ENCODE measurements at regions not wholly inside any gene's neighbourhood (a gene's known extent, or its start where the extent isn't known, plus 50 kb on each side); places are given as distances from the start of the nearest gene placed in this dataset.
"Not testable (repeated sequence)": the region's sequence is repeated elsewhere in the genome, so short reads cannot be mapped to it uniquely, and the experiment has no call there.

DNA sequence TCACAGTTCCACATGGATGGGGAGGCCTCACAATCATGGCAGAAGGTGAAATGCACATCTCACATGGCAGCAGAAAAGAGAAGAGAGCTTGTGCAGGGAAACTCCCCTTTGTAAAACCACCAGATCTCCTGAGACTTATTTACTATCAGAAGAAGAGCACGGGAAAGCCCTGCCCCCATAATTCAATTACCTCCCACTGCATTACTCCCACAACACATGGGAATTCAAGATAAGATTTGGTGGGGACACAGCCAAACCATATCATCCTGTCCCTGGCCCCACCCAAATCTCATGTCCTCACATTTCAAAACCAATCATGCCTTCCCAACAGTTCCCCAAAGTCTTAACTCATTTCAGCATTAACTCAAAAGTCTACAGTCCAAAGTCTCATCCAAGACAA, 90.3 kb upstream of the SLC7A11 start:
- H3K4me3 Mint-ChIP-seq; H3K27ac Mint-ChIP-seq; H3K4me1 Mint-ChIP-seq (ENCODE audit: low read depth); CTCF ChIA-PET; DNase-seq; H3K36me3 Mint-ChIP-seq (ENCODE audit: low read depth); ATAC-seq; POLR2A ChIA-PET; H3K27me3 Mint-ChIP-seq (ENCODE audit: low read depth); H3K9me3 Mint-ChIP-seq (ENCODE audit: insufficient read depth): not testable (repeated sequence)

DNA sequence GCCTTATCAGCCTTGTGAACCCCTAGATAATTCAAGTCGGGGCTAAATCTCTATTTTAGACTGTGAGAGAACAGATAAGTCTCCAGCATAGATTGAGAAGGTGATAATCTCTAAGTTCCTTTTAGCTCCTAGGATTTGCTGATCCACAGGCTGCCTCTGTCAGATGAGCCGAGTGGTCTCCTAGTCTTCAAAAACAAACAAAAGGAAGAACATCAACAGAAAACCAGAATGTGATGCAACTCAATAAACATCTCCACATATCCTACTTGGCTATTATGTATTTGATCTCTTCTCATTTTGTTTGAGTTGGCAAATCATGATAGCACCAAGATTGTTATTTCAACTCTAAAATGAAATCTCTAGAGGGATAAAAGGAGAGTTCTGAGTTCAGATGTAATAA, 88.4 kb upstream of the SLC7A11 start:
- Mint-ChIP-seq H3K27me3 (ENCODE audit: low read depth) (peaks cover 6% of the 10 kb centered on the region), H3K9me3 (ENCODE audit: insufficient read depth) (no peaks in the 10 kb centered on the region), H3K36me3 (ENCODE audit: low read depth) (no peaks in the 10 kb centered on the region), H3K4me1 (ENCODE audit: low read depth) (peaks cover 10% of the 10 kb centered on the region), H3K4me3 (no peak overlapping the region), H3K27ac (no peak overlapping the region)
- ChIA-PET POLR2A (no interaction called here), CTCF (no interaction called here)
- no peak for ATAC-seq
- DNase-seq = no peak

DNA sequence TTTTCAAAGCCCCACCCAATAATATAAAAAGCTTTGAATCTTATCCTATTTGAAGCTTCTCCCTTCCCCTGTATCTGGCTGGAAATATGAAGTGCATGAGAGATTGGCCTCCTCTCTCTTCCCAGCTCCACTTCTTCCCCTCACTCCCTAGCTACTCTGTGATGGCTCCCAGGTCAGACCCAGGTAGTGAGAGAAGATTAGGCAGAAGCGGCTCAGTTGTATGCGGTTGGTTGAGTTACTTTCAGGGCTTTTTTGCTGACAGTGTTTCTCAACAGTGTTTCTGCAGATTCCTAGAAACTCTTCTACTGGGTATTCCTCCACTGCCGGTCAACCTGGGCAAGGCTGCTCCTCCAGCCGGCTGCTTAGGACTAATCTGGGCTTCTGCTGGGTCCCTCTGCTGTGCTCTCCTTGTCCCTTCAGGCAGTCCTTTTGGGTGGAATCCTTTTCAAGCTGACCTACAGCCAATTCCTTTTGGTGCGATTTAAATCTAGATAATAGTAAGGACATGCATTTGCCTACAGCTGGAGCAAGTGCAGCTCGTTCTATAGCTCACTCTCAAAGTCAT, 87.4 kb upstream of the SLC7A11 start:
- H3K27ac Mint-ChIP-seq = no peak overlapping the region
- ChIA-PET POLR2A (no interaction called here), CTCF (no interaction called here)
- no peaks in the 10 kb centered on the region for H3K36me3 Mint-ChIP-seq (ENCODE audit: low read depth)
- ATAC-seq (no peak), DNase-seq (no peak)
- no peak overlapping the region for H3K4me3 Mint-ChIP-seq
- peaks cover 4% of the 10 kb centered on the region for H3K27me3 Mint-ChIP-seq (ENCODE audit: low read depth)
- peaks cover 10% of the 10 kb centered on the region for H3K4me1 Mint-ChIP-seq (ENCODE audit: low read depth)
- no peaks in the 10 kb centered on the region for H3K9me3 Mint-ChIP-seq (ENCODE audit: insufficient read depth)

DNA sequence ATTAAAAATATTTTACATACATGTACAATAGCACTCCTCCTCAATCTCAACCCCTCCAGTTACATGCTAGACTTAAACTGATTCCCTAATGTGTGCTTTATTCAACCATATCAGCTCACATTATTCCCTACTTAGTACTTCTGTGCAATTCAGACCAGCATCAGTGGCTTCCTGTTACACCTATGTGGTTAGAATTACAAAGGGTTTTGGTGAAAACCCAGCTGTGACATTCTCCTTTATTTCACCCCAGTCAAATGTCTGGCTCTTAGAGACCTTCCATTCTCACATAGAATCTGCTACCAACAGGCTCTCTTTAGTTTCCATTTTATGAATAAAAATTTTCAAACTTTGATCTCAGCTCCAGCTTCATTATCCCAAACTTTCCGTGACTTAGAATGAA, 85.2 kb upstream of the SLC7A11 start:
- H3K4me1 Mint-ChIP-seq (ENCODE audit: low read depth) = peaks cover 10% of the 10 kb centered on the region
- peaks cover 4% of the 10 kb centered on the region for H3K27me3 Mint-ChIP-seq (ENCODE audit: low read depth)
- ChIA-PET POLR2A (no interaction called here), CTCF (no interaction called here)
- ATAC-seq (no peak), DNase-seq (no peak)
- no peak overlapping the region for H3K4me3 Mint-ChIP-seq
- no peaks in the 10 kb centered on the region for H3K9me3 Mint-ChIP-seq (ENCODE audit: insufficient read depth)
- H3K27ac Mint-ChIP-seq = no peak overlapping the region
- no peaks in the 10 kb centered on the region for H3K36me3 Mint-ChIP-seq (ENCODE audit: low read depth)

DNA sequence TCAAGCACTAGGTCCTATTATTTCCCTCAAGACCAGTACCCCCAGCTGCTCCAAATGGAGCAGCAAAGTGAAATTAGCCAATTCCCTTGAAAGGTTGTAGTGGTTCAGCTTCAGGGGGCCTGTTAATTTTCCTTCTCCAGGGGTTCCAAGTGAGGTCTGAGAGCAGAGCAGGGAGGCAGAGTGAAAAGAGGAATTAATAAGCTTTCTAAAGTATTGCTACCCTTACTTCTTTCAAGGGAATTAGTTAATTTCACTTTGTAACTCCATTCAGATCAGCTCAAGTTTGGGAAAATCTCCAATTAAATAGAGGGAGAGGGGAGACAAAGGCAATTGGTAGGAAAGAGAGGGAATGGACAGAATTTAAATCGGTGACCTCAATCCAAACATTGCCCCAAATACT, 78.7 kb upstream of the SLC7A11 start:
- H3K27ac Mint-ChIP-seq = no peak overlapping the region
- H3K4me3 Mint-ChIP-seq = no peak overlapping the region
- peaks cover 4% of the 10 kb centered on the region for H3K27me3 Mint-ChIP-seq (ENCODE audit: low read depth)
- ChIA-PET POLR2A (no interaction called here), CTCF (no interaction called here)
- H3K36me3 Mint-ChIP-seq (ENCODE audit: low read depth) = no peaks in the 10 kb centered on the region
- no peaks in the 10 kb centered on the region for H3K4me1 Mint-ChIP-seq (ENCODE audit: low read depth)
- DNase-seq (no peak), ATAC-seq (no peak)
- no peaks in the 10 kb centered on the region for H3K9me3 Mint-ChIP-seq (ENCODE audit: insufficient read depth)

DNA sequence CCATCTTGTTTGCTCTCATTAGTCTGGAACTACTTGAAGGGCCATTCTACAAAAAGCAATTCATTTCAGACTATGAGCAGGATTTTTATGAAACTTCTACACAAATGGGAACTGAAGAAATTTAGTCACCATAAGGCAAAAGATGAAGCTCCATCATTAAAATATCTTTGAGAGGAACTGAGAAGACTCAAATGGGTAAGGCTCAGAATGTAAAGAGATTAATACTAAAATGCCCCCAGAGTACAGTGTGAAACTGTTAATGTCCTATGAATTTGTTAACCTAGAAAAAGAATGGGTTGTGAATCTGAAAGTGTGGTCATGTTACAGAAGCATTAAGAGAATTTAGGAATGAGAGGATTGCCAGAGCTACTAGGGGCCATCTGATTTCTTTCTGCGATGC, 77.9 kb upstream of the SLC7A11 start:
- DNase-seq (no peak), ATAC-seq (no peak)
- CTCF ChIA-PET = no interaction called here
- Mint-ChIP-seq H3K36me3 (ENCODE audit: low read depth) (no peaks in the 10 kb centered on the region), H3K4me1 (ENCODE audit: low read depth) (no peaks in the 10 kb centered on the region), H3K27me3 (ENCODE audit: low read depth) (peaks cover 3% of the 10 kb centered on the region), H3K4me3 (no peak overlapping the region), H3K27ac (no peak overlapping the region), H3K9me3 (ENCODE audit: insufficient read depth) (no peaks in the 10 kb centered on the region)
- POLR2A ChIA-PET = no interaction called here

DNA sequence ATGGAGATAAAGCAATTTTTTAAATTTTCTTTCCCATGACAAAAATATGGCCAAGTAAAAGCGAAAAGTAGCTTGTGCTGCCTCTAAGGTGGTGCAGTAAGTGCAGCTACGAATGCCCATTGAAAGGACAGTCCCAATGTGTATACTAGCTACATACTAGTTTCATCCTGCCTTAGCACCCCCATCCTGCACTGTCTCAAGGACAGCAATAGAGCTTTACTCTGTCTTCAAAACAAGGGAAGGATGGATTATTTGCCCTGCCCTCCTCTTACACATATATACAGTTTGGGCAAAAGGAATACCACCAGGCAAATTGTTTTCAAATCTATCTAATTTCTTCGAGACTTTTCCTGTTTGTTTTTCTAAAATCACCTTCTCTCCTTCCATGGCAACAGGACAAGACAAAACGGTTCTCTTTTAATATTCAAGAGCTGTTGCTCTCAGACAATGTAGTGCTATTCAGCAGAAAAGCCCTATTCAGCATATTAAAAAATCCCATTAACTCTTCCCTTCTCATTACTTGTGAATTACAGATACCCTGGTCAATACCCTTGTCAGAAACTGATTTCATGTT, 75.1 kb upstream of the SLC7A11 start:
- CTCF ChIA-PET = no interaction called here
- Mint-ChIP-seq H3K36me3 (ENCODE audit: low read depth) (no peaks in the 10 kb centered on the region), H3K9me3 (ENCODE audit: insufficient read depth) (no peaks in the 10 kb centered on the region), H3K4me3 (no peak overlapping the region), H3K4me1 (ENCODE audit: low read depth) (no peaks in the 10 kb centered on the region), H3K27ac (no peak overlapping the region), H3K27me3 (ENCODE audit: low read depth) (peaks cover 2% of the 10 kb centered on the region)
- no peak for DNase-seq
- POLR2A ChIA-PET = interaction anchor here (0.6 kb wide), 1 partner anchor 32 kb away, joined by 4 read pairs; no protein-coding TSS in a partner anchor
- ATAC-seq = no peak

DNA sequence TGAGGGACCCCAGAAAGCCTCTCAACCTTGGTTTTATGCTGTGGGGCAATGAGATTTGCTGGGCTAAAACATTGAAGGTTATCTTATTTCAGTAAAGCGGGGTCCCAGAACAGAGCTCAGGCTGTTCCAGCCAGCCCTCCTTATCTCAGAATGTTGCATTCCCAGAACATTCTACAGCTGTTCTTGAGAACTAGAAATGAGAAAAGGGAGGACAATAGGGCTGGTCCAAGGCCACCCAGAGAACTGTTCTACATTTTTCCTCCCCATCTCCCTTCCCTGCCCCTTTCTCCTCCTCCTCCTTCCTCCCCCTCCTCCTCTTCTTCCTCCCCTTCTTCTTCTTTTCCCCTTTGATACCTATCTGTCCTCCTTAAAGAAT, 70.4 kb upstream of the SLC7A11 start:
- Mint-ChIP-seq H3K4me1 (ENCODE audit: low read depth) (no peaks in the 10 kb centered on the region), H3K27me3 (ENCODE audit: low read depth) (peaks cover 2% of the 10 kb centered on the region), H3K27ac (no peak overlapping the region), H3K9me3 (ENCODE audit: insufficient read depth) (no peaks in the 10 kb centered on the region), H3K4me3 (no peak overlapping the region), H3K36me3 (ENCODE audit: low read depth) (no peaks in the 10 kb centered on the region)
- ChIA-PET CTCF (no interaction called here), POLR2A (no interaction called here)
- ATAC-seq = no peak
- no peak for DNase-seq

DNA sequence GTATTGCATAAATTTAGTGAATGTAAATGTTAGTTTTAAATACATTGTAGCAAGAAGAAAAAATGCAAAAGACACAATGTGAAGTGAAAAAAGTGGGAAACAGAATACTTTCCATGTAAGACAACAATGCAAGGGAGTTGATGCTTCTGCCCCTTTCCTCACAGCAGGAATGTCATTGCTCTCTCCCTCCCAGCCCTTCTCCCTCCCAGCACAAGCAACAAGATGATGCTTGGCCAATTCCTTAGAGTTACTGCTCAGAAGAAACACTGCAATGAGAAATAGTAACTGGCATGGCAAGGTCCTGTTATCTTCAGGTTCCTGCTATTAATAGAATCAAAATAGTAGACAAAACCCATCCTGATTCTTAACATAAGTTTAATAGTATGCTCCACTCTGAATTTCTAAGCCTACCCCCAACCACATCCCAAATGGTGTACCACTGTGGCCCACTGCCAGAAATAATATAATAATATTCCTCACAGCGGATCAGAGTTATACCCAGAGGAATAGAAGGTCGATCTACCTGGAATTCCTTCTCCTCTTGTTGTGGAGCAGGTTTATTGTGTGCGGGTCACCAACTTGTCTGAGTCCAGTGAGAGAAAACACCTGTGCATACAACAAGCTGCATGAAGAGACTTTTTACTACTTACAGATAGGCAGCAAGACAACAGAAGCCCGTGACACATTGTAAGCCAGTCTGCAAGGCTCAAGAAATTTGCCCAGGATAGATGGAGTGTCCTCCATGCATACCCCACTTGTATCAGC, 69.8 kb upstream of the SLC7A11 start:
- no peak for DNase-seq
- ChIA-PET POLR2A (no interaction called here), CTCF (no interaction called here)
- H3K36me3 Mint-ChIP-seq (ENCODE audit: low read depth) = no peaks in the 10 kb centered on the region
- H3K27me3 Mint-ChIP-seq (ENCODE audit: low read depth) = peaks cover 2% of the 10 kb centered on the region
- no peaks in the 10 kb centered on the region for H3K4me1 Mint-ChIP-seq (ENCODE audit: low read depth)
- no peak for ATAC-seq
- no peak overlapping the region for H3K4me3 Mint-ChIP-seq
- no peak overlapping the region for H3K27ac Mint-ChIP-seq
- no peaks in the 10 kb centered on the region for H3K9me3 Mint-ChIP-seq (ENCODE audit: insufficient read depth)

DNA sequence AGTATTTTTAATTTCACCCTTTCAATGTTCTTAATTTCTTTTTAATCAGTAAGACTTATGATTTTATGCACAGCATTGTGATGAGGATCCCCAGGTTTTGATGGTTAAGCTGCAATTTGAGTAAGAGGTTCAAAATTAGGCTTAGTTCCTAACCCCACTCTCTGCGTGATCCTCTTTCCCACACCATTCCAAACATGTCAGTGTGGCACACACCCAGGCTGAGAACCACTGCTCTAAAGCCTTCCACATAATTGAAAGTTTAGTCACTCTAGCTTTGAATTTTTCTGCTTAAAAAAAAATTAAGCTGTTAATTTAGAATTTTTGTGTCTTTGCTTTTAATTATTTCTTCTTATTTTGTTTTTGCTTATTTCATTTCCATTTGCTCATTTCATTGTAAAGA, 68.8 kb upstream of the SLC7A11 start:
- no peak for ATAC-seq
- H3K27ac Mint-ChIP-seq = no peak overlapping the region
- no peaks in the 10 kb centered on the region for H3K36me3 Mint-ChIP-seq (ENCODE audit: low read depth)
- H3K4me1 Mint-ChIP-seq (ENCODE audit: low read depth) = no peaks in the 10 kb centered on the region
- ChIA-PET CTCF (no interaction called here), POLR2A (no interaction called here)
- DNase-seq = no peak
- H3K4me3 Mint-ChIP-seq = no peak overlapping the region
- H3K27me3 Mint-ChIP-seq (ENCODE audit: low read depth) = peaks cover 2% of the 10 kb centered on the region
- no peaks in the 10 kb centered on the region for H3K9me3 Mint-ChIP-seq (ENCODE audit: insufficient read depth)

DNA sequence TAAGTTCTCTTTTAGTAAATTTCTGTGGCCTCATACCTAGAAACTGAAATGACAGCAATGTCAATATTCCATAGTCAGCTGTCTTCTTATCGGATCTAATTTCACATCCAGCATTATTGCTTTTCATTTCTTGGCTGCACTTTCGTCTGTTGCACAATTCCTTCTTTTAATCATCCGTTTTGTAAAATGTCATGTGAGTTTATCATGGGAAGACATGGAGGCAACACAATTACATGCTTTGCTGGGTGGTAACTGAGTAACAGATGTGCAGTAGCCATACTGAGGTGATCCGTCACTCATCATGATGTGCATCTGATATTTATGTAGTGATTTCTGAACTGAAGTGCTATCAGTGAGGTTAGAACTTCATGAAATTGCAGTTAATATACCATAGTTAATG, 68.3 kb upstream of the SLC7A11 start:
- H3K27me3 Mint-ChIP-seq (ENCODE audit: low read depth) = no peaks in the 10 kb centered on the region
- ChIA-PET POLR2A (no interaction called here), CTCF (no interaction called here)
- H3K4me3 Mint-ChIP-seq = no peak overlapping the region
- H3K27ac Mint-ChIP-seq = no peak overlapping the region
- no peaks in the 10 kb centered on the region for H3K36me3 Mint-ChIP-seq (ENCODE audit: low read depth)
- no peak for ATAC-seq
- H3K9me3 Mint-ChIP-seq (ENCODE audit: insufficient read depth) = no peaks in the 10 kb centered on the region
- DNase-seq = no peak
- no peaks in the 10 kb centered on the region for H3K4me1 Mint-ChIP-seq (ENCODE audit: low read depth)

DNA sequence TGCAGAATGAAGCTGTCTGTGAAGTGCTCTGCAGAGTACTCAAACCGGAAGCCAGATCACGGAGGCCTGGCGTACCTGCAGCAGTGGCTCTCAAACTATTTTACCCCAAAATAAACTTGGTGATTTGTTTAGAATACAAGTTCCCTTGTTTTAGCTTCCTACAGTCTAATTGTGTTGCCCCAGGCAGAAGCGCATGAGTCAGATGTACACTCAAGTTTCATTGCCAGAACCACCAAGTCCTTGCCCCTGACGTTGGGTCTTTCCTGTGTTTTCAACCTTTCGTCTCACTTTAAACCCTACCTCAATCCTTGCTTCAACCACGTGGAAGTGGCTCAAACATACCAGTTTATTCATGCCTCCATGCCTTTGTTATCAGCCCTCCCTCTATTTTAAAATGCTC, 66.2 kb upstream of the SLC7A11 start:
- CTCF ChIA-PET = no interaction called here
- DNase-seq = no peak
- H3K4me1 Mint-ChIP-seq (ENCODE audit: low read depth) = no peaks in the 10 kb centered on the region
- H3K9me3 Mint-ChIP-seq (ENCODE audit: insufficient read depth) = no peaks in the 10 kb centered on the region
- no peak overlapping the region for H3K27ac Mint-ChIP-seq
- H3K36me3 Mint-ChIP-seq (ENCODE audit: low read depth) = no peaks in the 10 kb centered on the region
- POLR2A ChIA-PET = no interaction called here
- ATAC-seq = no peak
- H3K4me3 Mint-ChIP-seq = no peak overlapping the region
- no peaks in the 10 kb centered on the region for H3K27me3 Mint-ChIP-seq (ENCODE audit: low read depth)

DNA sequence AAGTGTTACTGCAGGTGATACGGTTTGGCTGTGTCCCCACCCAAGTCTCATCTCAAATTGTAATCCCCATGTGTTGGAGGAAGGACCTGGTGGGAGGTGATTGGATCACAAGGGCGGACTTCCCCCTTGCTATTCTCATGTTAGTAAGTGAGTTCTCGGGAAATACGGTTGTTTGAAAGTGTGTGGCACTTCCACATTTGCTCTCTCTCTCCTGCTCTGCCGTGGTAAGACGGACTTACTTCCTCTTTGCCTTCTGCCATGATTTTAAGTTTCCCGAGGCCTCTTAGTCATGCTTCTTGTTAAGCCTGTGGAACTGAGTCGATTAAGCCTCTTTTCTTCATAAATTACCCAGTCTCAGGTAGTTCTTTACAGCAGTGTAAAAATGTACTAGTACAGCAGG, 65.2 kb upstream of the SLC7A11 start:
- H3K36me3 Mint-ChIP-seq (ENCODE audit: low read depth) = no peaks in the 10 kb centered on the region
- no peak overlapping the region for H3K27ac Mint-ChIP-seq
- no peak for DNase-seq
- H3K9me3 Mint-ChIP-seq (ENCODE audit: insufficient read depth) = no peaks in the 10 kb centered on the region
- POLR2A ChIA-PET = no interaction called here
- CTCF ChIA-PET = no interaction called here
- H3K27me3 Mint-ChIP-seq (ENCODE audit: low read depth) = no peaks in the 10 kb centered on the region
- H3K4me1 Mint-ChIP-seq (ENCODE audit: low read depth) = no peaks in the 10 kb centered on the region
- ATAC-seq = no peak
- H3K4me3 Mint-ChIP-seq = no peak overlapping the region

Measured in activated CD8-positive, alpha-beta T cell treated with anti-CD3 and anti-CD28 coated beads, Interleukin-2, amount 10 ng/mL, durations not matched to agents 7 days and 5 days (primary cell).